T-helper 2 cell (primary cell): ENCODE measurements at regions not wholly inside any gene's neighbourhood (a gene's known extent, or its start where the extent isn't known, plus 50 kb on each side); places are given as distances from the start of the nearest gene placed in this dataset.
"Not testable (repeated sequence)": the region's sequence is repeated elsewhere in the genome, so short reads cannot be mapped to it uniquely, and the experiment has no call there.

Experiments
- DNase-seq, 5 experiments: peaks; one replicate each; pipeline versions ENCODE4 v3.0.0 to v3.0.0-alpha.2; 2012 to 2022

GRCh38 chr2:226313060-226313459 is 486.6 kb downstream of the IRS1 start:
- DNase-seq: no peak

- no peak for DNase-seq
Observed at GRCh38 chr2:226312155-226312554, 487.5 kb downstream of the IRS1 start.

- no peak for DNase-seq
Observed at GRCh38 chr2:226310146-226310545, 489.5 kb downstream of the IRS1 start.

GRCh38 chr2:226308986-226309385 is 490.6 kb downstream of the IRS1 start:
- DNase-seq: no peak

- no peak for DNase-seq
Observed at GRCh38 chr2:226308323-226308680, 491.3 kb downstream of the IRS1 start.

- DNase-seq: no peak
Observed at GRCh38 chr2:226307487-226308322, 491.9 kb downstream of the IRS1 start.

- DNase-seq: no peak
Observed at GRCh38 chr2:226306969-226307368, 492.7 kb downstream of the IRS1 start.

- no peak for DNase-seq
Observed at GRCh38 chr2:226304308-226304707, 495.3 kb downstream of the IRS1 start.

GRCh38 chr2:226303707-226304106 is 495.9 kb downstream of the IRS1 start:
- no peak for DNase-seq

- no peak for DNase-seq
Observed at GRCh38 chr2:226300196-226300886, 499.3 kb downstream of the IRS1 start.

GRCh38 chr2:226299771-226300170 is 499.8 kb downstream of the IRS1 start:
- no peak for DNase-seq

- no peak for DNase-seq
Observed at GRCh38 chr2:226295681-226296080, 503.9 kb downstream of the IRS1 start.

- DNase-seq: no peak
Observed at GRCh38 chr2:226295123-226295522, 504.5 kb downstream of the IRS1 start.

GRCh38 chr2:226291281-226291680 is 508.3 kb downstream of the IRS1 start:
- not testable (repeated sequence) for DNase-seq

GRCh38 chr2:226286916-226287315 is 512.7 kb downstream of the IRS1 start:
- DNase-seq: no peak

GRCh38 chr2:226283796-226284195 is 515.8 kb downstream of the IRS1 start:
- no peak for DNase-seq

GRCh38 chr2:226282151-226282550 is 517.5 kb downstream of the IRS1 start:
- DNase-seq: no peak

GRCh38 chr2:226280136-226280535 is 519.5 kb downstream of the IRS1 start:
- not testable (repeated sequence) for DNase-seq

GRCh38 chr2:226275215-226275614 is 524.4 kb downstream of the IRS1 start:
- DNase-seq: no peak

- no peak for DNase-seq
Observed at GRCh38 chr2:226274143-226274542, 525.5 kb downstream of the IRS1 start.

GRCh38 chr2:226273440-226273839 is 526.2 kb downstream of the IRS1 start:
- no peak for DNase-seq

- DNase-seq: no peak
Observed at GRCh38 chr2:226272435-226272834, 527.2 kb downstream of the IRS1 start.

- DNase-seq: no peak
Observed at GRCh38 chr2:226270285-226271058, 529.1 kb downstream of the IRS1 start.
